Hematopoietic multipotent progenitor cell treated with erythropoietin and hydrocortisone succinate and interleukin-3 and kit ligand, for 6 days (in vitro differentiated cells): ENCODE measurements at regions not wholly inside any gene's neighbourhood (a gene's known extent, or its start where the extent isn't known, plus 50 kb on each side); places are given as distances from the start of the nearest gene placed in this dataset.

Source experiments
- DNase-seq: peaks from one replicate; pipeline ENCODE4 v3.0.0-alpha.2; 2015

DNA sequence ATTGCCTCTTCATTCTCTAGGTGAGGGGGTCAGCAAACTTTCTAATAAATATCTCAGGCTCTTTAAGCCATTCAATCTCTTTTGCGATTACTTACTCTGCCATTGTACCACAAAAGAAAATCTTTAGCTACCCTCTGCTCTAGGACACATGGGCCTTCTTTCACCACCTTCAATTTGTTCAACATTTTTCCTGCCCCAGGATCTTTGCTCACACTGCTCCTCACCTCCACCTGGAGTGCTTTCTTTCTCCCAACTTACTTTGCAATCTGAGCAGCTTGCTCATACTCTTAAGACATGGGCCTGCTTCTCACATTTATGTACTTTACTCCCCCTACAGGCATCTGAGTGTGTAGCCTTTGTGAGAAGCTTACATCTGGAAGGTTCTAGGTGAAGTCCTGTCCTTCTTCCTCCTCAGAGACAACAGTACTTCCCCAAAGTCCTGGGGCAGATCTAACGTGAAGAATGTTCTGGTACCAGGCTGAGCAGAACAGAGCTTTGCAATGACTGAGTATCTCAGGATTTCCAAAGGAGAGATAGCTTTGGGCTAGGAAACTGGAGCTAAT is 55.0 kb upstream of the PRDM5 start:
- peak; percentile 62 for DNase-seq

DNA sequence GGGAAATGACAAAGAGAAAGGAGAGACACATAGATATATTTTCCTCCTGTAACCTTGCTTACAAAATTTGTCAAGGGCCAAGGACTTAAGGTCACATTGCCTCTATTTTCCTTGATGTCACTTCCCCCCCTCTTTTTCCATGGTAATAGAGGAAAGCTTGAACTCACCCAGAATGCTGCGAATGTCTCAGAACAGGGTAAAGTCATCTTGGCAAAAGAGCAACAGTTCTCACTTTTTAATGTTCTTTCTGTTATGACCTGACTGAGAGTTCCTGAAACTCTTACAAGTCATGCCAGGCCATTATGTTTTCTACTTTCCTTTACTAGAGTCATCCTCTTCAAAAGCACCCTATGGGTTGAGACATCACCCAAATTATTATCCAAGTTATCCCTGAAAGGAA is 50.7 kb upstream of the PRDM5 start:
- no peak for DNase-seq
